HL-60 (cell line): ENCODE measurements at regions not wholly inside any gene's neighbourhood (a gene's known extent, or its start where the extent isn't known, plus 50 kb on each side); places are given as distances from the start of the nearest gene placed in this dataset.

ENCODE experiments used
- DNase-seq, 2 experiments: peaks; one replicate each; pipeline ENCODE4 v3.0.0-alpha.2; 2010 to 2020; ENCODE audit warnings: low read depth in 1 of 2, low spot score in 1 of 2
- H3K27ac ChIP-seq: fragments of 250-450 bp; sonication (Bioruptor Pico); replicated peaks from 2 replicates; pipeline ENCODE4 v1.5.1; 2020; ENCODE audit warnings: mild to moderate bottlenecking, moderate library complexity
- H3K27me3 ChIP-seq: fragments of 250-450 bp; sonication (Bioruptor Pico); 2 replicates; pipeline ENCODE4 v1.5.1; 2021; ENCODE audit warnings: mild to moderate bottlenecking, moderate library complexity; ENCODE audit not compliant: insufficient read depth, poor library complexity, severe bottlenecking
- H3K4me3 ChIP-seq: replicated peaks from 2 replicates; pipeline ENCODE4 v1.5.1; 2011; ENCODE audit warnings: mild to moderate bottlenecking, control low read depth, low read length; ENCODE audit not compliant: insufficient read depth
- CTCF ChIP-seq: IDR thresholded peaks from one replicate; pipeline ENCODE4 v1.5.1; 2011; ENCODE audit warnings: low read length, control low read depth, inconsistent platforms; ENCODE audit not compliant: insufficient read depth
- GABPA ChIP-seq: IDR thresholded peaks from 2 replicates; pipeline ENCODE4 v1.6.1; 2012; ENCODE audit warnings: low read depth
- POLR2AphosphoS5 ChIP-seq: IDR thresholded peaks from 2 replicates; pipeline ENCODE4 v1.6.1; 2012; ENCODE audit warnings: low read depth
- REST ChIP-seq: IDR thresholded peaks from 2 replicates; pipeline ENCODE4 v1.6.1; 2012; ENCODE audit warnings: low read depth; ENCODE audit not compliant: insufficient replicate concordance
- SPI1 ChIP-seq: IDR thresholded peaks from 2 replicates; pipeline ENCODE4 v1.6.1; 2012; ENCODE audit warnings: low read depth, mild to moderate bottlenecking, borderline replicate concordance

DNA sequence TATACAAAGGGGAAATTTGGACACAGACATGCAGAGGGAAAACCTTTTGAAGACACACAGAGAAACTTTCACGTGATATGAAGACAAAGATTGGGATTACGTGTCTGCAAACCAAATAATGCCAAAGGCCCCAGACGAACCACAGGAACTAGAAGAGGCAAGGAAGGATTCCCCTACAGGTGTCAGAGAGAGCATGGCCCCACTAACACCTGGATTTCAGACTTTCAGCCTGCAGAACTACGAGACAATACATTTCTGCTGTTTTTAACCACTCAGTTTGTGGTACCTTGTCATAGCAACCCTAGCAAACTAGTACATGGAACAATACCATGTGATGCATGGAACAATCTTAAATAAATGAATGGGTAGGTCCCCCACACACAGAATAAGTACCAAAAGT is 341.0 kb downstream of the HDGFL1 start:
- Histone ChIP-seq H3K27ac (no peak overlapping the region), H3K4me3 (no peak overlapping the region), H3K27me3 (no peaks in the 10 kb centered on the region)
- no peak for DNase-seq
- TF ChIP-seq GABPA (no peak), POLR2AphosphoS5 (no peak), CTCF (no peak), SPI1 (no peak), REST (no peak)

GRCh38 chr6:22913612-22914011 is 344.2 kb downstream of the HDGFL1 start:
- DNase-seq, result no peak
- no peak overlapping the region for H3K27ac ChIP-seq
- no peak overlapping the region for H3K4me3 ChIP-seq
- TF ChIP-seq SPI1, result no peak
- TF ChIP-seq REST, result no peak
- no peak for TF ChIP-seq CTCF
- no peak for TF ChIP-seq GABPA
- no peak for TF ChIP-seq POLR2AphosphoS5
- H3K27me3 ChIP-seq, result no peaks in the 10 kb centered on the region

GRCh38 chr6:22917344-22917743 is 348.0 kb downstream of the HDGFL1 start:
- Histone ChIP-seq H3K27me3 (no peaks in the 10 kb centered on the region), H3K27ac (no peak overlapping the region), H3K4me3 (no peak overlapping the region)
- TF ChIP-seq GABPA, result no peak
- no peak for TF ChIP-seq SPI1
- no peak for DNase-seq

DNA sequence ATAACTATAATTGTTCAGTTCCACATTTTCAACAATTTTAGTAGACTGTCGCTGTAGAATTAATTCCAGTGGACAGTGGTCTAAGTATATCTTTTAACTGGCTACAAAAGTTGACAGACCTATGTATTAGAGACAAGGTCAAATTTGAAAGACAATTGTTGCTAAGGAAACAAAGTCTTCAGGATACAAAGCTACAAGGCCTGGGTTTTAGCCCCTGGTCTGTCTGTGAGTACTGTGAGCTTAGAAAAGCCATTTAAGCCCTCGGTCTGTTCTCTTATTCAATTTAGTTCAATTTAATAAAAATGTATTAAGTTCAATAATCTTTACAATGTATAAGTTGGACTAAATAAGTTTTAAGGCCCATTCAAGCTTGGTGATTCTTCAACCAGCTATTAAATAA is 352.5 kb downstream of the HDGFL1 start:
- TF ChIP-seq REST (no peak), SPI1 (no peak), CTCF (no peak), GABPA (no peak), POLR2AphosphoS5 (no peak)
- H3K27ac ChIP-seq, result no peak overlapping the region
- DNase-seq, result no peak
- H3K4me3 ChIP-seq, result no peak overlapping the region
- H3K27me3 ChIP-seq, result no peaks in the 10 kb centered on the region
